ENCODE measurements at regions not wholly inside any gene's neighbourhood (a gene's known extent, or its start where the extent isn't known, plus 50 kb on each side); places are given as distances from the start of the nearest gene placed in this dataset.

DNA sequence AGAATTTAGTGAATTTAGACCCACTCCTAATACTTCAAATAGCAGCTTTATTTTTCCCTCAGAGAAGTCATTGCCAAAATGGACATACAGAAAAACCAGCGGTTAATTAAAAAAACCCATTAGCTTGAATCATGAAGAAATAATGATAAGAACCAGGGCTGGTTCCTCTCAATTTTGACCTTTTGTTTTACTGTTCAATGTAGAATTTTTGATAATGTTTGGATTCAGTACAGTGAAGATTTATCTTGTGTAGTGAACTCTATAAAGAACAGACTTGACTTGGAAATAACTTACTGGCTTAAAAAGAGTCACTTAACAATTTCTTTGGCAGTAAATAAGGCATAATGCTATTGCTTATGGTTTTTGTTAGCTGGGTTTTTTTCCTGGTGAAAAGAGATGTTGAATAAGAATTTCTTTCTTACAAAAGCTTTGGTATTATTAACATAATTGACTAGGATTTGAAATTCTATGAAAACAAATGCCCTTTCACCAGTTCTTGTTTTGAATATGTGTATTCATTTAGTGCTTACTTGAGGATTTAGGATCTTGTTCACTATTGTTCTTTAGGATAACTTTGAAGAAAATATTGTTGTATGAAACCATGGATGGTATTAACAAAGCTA, 73.4 kb upstream of the ITPRID2 start:
- no peak overlapping the region for H3K4me3 ChIP-seq
- H3K4me1 ChIP-seq (replicated peaks): peaks cover 26% of the 10 kb centered on the region
- DNase-seq (ENCODE audit: low read depth in 1 of 2, low spot score in 2 of 2): no peak

DNA sequence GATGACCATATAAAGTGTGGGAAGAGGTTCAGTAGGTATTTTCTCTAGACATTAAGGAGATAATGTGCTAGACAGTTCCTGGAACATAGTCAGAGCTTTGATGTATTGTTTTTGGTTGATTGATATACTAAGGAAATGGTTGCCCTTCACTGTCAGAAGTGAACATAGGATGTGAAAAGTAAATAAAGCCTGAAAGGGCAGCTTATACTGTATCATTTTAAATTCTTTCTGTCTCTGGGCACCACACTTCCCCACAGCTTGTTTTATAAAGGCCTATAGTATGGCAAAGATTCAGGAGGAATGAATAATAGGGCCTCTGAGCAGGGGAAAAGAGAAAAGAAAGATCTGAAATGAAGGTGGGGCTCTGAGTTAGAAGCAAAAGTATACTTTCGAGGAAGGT, 72.7 kb upstream of the ITPRID2 start:
- Histone ChIP-seq H3K9me3 (replicated peaks) (no peaks in the 10 kb centered on the region), H3K4me1 (replicated peaks) (peaks cover 23% of the 10 kb centered on the region), H3K27me3 (replicated peaks) (no peaks in the 10 kb centered on the region), H3K4me3 (no peak overlapping the region), H3K36me3 (no peaks in the 10 kb centered on the region), H3K27ac (no peak overlapping the region)
- no peak for DNase-seq (ENCODE audit: low read depth in 1 of 2, low spot score in 2 of 2)

More for the DNA sequence above, 73.4 kb upstream of the ITPRID2 start:
- H3K27ac ChIP-seq: no peak overlapping the region
- no peaks in the 10 kb centered on the region for H3K27me3 ChIP-seq (replicated peaks)
- H3K36me3 ChIP-seq: no peaks in the 10 kb centered on the region
- no peaks in the 10 kb centered on the region for H3K9me3 ChIP-seq (replicated peaks)

DNA sequence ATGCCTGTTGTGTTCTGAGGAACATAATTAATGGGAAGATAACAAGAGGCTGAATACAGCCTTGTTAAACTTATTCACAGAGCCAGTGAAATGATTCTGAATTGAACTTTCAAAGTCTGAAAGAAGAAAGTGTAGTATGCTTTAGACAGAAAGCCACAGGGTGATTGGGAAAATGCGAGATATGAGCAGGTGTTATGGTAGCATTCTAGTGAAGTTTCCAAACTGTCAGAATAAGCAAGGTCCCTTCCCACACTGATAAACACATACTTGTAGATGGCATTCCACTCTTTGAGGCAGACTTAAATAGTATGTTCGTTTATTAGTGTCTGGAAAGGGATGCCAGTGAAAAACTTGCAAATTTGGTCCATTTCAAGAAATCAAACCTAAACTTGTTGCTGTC, 70.5 kb upstream of the ITPRID2 start:
- Histone ChIP-seq H3K27ac (no peak overlapping the region), H3K27me3 (replicated peaks) (no peaks in the 10 kb centered on the region), H3K4me3 (no peak overlapping the region), H3K36me3 (no peaks in the 10 kb centered on the region), H3K9me3 (replicated peaks) (no peaks in the 10 kb centered on the region), H3K4me1 (replicated peaks) (peaks cover 15% of the 10 kb centered on the region)
- no peak for DNase-seq (ENCODE audit: low read depth in 1 of 2, low spot score in 2 of 2)

DNA sequence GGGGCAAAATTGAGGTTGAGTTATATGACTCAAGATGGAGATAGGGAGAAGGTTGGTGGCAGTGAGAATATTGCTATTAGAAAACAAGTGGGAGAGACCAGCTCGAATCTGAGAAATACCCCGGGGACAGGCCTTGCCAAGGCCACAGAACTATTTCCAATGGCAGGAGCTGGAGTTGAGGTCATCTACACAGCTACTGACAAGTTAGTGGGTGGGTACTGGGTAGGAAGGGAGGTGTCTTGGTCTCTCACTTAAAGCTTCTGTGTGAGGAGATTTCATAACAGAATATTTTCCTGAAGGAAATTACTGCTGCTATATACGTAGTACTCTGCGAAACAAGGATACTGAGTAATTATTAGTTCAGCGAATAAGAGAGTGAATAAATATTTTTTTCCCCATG, 69.4 kb upstream of the ITPRID2 start:
- no peak overlapping the region for H3K27ac ChIP-seq
- H3K36me3 ChIP-seq: no peaks in the 10 kb centered on the region
- peaks cover 7% of the 10 kb centered on the region for H3K4me1 ChIP-seq (replicated peaks)
- no peaks in the 10 kb centered on the region for H3K9me3 ChIP-seq (replicated peaks)
- H3K4me3 ChIP-seq: no peak overlapping the region
- no peaks in the 10 kb centered on the region for H3K27me3 ChIP-seq (replicated peaks)
- DNase-seq (ENCODE audit: low read depth in 1 of 2, low spot score in 2 of 2): no peak

DNA sequence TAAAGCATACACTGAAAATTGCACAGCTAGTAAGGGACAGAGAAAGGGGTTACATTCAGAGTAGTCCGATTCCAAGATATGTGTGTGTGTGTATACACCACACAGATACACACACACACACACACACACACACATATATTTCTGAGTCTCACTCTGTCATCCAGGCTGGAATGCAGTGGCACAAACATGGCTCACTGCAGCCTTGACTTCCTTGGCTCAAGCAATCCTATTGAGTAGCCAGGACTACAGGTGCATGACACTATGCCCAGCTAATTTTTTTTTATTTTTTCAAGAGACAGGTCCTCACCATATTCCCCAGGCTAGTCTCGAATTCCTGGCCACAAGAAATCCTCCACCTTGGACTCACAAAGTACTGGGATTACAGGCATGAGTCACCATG, 68.1 kb upstream of the ITPRID2 start:
- Histone ChIP-seq H3K36me3 (no peaks in the 10 kb centered on the region), H3K4me3 (no peak overlapping the region), H3K27me3 (replicated peaks) (no peaks in the 10 kb centered on the region), H3K9me3 (replicated peaks) (no peaks in the 10 kb centered on the region), H3K27ac (no peak overlapping the region), H3K4me1 (replicated peaks) (no peaks in the 10 kb centered on the region; the same call in 1 of the 2 replicates)
- no peak for DNase-seq (ENCODE audit: low read depth in 1 of 2, low spot score in 2 of 2)

DNA sequence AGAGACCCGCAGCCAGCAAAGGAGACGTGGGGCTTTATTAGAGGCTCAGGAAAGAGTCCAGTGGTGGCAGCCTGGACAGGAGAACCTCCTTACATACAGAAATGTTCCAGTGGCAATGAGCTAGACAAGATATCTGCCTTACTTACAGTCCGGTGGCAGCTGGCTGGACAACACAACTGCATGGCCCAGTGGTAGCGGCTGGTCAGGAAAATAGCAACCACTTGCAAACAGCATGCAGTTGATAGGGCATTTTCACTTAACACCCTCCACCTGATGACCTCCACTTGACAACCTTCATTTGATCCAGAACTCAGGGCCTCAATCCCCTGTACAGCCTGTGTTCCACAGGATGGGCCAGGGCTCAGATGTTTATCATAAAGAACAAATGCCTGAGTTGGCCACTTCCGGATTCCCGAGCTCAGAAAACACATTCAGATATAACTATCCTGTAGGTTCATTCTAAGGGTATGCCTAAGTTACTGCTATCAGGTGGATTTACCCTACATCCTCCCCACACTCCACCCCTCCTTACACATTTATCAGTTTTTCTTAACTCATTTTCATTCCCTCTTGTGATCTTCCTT, 63.3 kb upstream of the ITPRID2 start:
- H3K27ac ChIP-seq: no peak overlapping the region
- H3K4me1 ChIP-seq (replicated peaks): no peaks in the 10 kb centered on the region
- no peaks in the 10 kb centered on the region for H3K36me3 ChIP-seq
- DNase-seq (ENCODE audit: low read depth in 1 of 2, low spot score in 2 of 2): no peak
- H3K27me3 ChIP-seq (replicated peaks): no peaks in the 10 kb centered on the region
- H3K9me3 ChIP-seq (replicated peaks): no peaks in the 10 kb centered on the region
- no peak overlapping the region for H3K4me3 ChIP-seq

DNA sequence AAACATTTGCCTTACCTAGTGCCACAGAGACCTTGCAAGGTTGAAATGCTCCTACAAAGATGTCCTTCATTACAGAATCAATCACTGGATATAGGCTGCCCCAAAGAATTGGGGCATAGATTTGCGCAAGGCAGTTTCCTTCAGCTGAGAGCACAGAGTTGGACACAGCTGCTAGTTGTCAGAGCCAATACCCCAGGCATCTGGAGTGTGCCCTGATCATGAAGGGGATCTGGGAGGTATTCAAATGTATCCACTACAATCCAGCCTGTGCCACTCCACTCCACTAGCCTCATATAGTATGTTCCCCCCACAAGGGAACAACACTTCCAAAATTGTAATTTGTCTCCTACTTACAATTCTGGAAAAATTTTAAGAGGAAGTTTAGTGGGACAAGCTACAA, 62.3 kb upstream of the ITPRID2 start:
- H3K4me3 ChIP-seq: no peak overlapping the region
- H3K4me1 ChIP-seq (replicated peaks): no peaks in the 10 kb centered on the region
- no peak overlapping the region for H3K27ac ChIP-seq
- H3K36me3 ChIP-seq: no peaks in the 10 kb centered on the region
- DNase-seq (ENCODE audit: low read depth in 1 of 2, low spot score in 2 of 2): no peak
- no peaks in the 10 kb centered on the region for H3K27me3 ChIP-seq (replicated peaks)
- no peaks in the 10 kb centered on the region for H3K9me3 ChIP-seq (replicated peaks)

DNA sequence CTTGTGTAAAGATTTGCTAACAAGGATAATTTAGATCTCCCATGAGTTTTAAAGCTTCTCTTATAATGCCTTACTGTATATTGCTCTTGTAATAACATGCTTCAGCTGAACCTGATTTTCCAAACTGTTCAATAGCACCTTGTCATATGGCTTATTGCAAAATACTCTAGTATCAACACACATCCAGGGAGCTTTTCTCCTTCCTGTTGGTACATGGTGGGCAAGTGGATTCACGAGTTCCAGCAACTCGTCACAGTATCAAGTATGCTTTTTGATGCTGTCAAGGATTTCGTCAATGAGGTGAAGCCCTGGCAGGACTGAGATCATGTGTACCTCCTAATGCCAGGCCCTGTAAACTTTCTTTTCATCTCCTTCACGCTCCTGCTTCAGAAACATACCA, 59.5 kb upstream of the ITPRID2 start:
- no peak overlapping the region for H3K4me3 ChIP-seq
- no peak overlapping the region for H3K27ac ChIP-seq
- no peaks in the 10 kb centered on the region for H3K4me1 ChIP-seq (replicated peaks)
- DNase-seq (ENCODE audit: low read depth in 1 of 2, low spot score in 2 of 2): no peak
- no peaks in the 10 kb centered on the region for H3K36me3 ChIP-seq
- no peaks in the 10 kb centered on the region for H3K9me3 ChIP-seq (replicated peaks)
- H3K27me3 ChIP-seq (replicated peaks): no peaks in the 10 kb centered on the region

DNA sequence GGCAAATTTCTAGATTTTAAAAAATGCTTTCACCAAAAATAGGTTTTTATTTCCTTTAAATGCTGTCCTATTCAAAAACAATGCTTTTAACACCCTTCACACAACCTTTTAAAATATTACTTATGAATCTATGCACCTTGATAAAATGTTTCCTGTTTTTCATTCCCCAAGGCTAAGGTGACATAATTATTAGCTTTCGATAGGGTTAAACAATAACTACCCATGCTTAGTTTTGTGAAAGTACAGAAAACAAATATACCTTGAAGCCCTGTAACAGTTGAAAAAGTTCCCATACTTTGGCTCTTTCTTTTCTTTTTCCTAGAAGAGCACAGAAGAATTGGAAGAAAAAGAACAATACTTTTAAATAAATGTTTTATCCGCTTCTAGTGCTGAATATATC, 54.9 kb upstream of the ITPRID2 start:
- Histone ChIP-seq H3K27me3 (replicated peaks) (no peaks in the 10 kb centered on the region), H3K4me3 (no peak overlapping the region), H3K9me3 (replicated peaks) (no peaks in the 10 kb centered on the region), H3K27ac (no peak overlapping the region), H3K36me3 (no peaks in the 10 kb centered on the region), H3K4me1 (replicated peaks) (no peaks in the 10 kb centered on the region)
- no peak for DNase-seq (ENCODE audit: low read depth in 1 of 2, low spot score in 2 of 2)

DNA sequence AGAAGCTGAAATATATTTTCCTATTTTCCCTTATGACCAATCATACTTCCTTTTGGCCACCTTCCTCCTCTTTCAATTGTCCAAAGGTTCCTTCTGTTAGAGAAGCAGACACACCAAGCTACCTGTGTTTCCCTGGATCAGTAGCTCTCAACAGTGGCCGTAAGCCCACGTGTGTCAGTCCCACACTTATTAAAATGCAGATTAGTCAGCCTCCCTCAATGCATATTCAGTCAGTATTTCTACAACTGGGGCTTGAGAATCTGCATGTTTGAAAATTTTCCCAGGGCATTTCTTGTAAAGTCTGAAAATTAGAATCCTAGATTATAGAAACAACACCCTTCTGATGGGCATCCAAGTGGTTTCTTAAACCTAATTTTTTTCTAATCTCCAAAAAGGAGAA, 54.0 kb upstream of the ITPRID2 start:
- H3K27me3 ChIP-seq (replicated peaks): no peaks in the 10 kb centered on the region
- no peaks in the 10 kb centered on the region for H3K4me1 ChIP-seq (replicated peaks)
- no peak overlapping the region for H3K4me3 ChIP-seq
- H3K9me3 ChIP-seq (replicated peaks): no peaks in the 10 kb centered on the region
- no peak overlapping the region for H3K27ac ChIP-seq
- no peak for DNase-seq (ENCODE audit: low read depth in 1 of 2, low spot score in 2 of 2)
- no peaks in the 10 kb centered on the region for H3K36me3 ChIP-seq

DNA sequence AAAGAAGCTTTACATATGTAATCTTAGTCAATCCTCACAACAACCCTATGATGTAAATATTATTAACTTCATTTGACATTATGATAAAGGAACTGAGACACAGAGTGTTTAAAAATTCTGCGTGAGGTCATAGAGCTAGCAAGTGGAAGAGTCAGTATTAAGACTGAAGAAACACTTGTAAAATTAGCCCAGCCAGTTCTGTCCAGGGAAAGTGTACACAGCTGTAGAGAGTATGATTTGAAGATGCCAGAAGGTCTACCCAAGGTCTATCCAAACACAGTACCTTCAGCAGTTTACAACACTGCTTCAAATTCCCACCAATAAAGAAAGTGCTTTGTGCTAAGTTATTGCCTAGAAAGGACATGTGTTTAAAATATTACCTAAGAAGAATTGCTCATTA, 51.7 kb upstream of the ITPRID2 start:
- Histone ChIP-seq H3K4me1 (replicated peaks) (no peaks in the 10 kb centered on the region), H3K4me3 (no peak overlapping the region), H3K36me3 (no peaks in the 10 kb centered on the region), H3K9me3 (replicated peaks) (no peaks in the 10 kb centered on the region), H3K27me3 (replicated peaks) (no peaks in the 10 kb centered on the region), H3K27ac (no peak overlapping the region)
- DNase-seq (ENCODE audit: low read depth in 1 of 2, low spot score in 2 of 2): no peak

DNA sequence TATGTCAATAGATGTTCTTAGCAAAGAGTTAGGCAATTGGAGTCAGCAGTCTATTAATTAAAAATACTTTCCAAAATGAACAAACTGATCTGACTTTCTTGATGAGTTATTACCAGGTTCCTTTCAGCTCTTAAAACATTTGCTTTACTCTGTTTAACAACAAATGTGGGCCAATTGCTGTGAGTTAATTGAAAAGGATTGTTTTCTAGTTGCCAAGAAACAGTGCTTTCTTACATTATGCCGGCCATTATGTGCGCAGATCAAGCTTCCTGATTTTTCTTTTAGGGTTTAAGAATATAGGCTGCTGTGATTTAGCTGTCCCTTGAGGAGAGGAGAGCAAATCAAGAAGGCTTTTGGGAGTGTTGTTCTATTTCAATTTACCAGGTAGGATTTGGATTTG, 50.5 kb upstream of the ITPRID2 start:
- no peak for DNase-seq (ENCODE audit: low read depth in 1 of 2, low spot score in 2 of 2)
- Histone ChIP-seq H3K27me3 (replicated peaks) (no peaks in the 10 kb centered on the region), H3K4me1 (replicated peaks) (no peaks in the 10 kb centered on the region), H3K9me3 (replicated peaks) (no peaks in the 10 kb centered on the region), H3K4me3 (no peak overlapping the region), H3K27ac (no peak overlapping the region), H3K36me3 (no peaks in the 10 kb centered on the region)

Data from SJSA1 (cell line).